Esophagus muscularis mucosa (tissue), 4 donors: ENCODE measurements at regions not wholly inside any gene's neighbourhood (a gene's known extent, or its start where the extent isn't known, plus 50 kb on each side); places are given as distances from the start of the nearest gene placed in this dataset.

Experiments used
- DNase-seq: peaks from one replicate; pipeline ENCODE4 v3.0.0-alpha.2; 2017; ENCODE audit errors: extremely low spot score
- H3K27ac ChIP-seq, 4 donors: fragments of 200-600 bp; sonication (generic); replicated peaks in 1 of 4; 1 replicate in 3 of 4; 2 replicates in 1 of 4; pipeline ENCODE4 v1.5.1; 2016 to 2019; ENCODE audit warnings: mild to moderate bottlenecking in 1 of 4
- H3K27me3 ChIP-seq, 4 donors: fragments of 200-600 bp; sonication (generic); one replicate each; pipeline versions ENCODE4 v1.5.1 to v1.6.0; 2016 to 2019
- H3K36me3 ChIP-seq, 4 donors: fragments of 200-600 bp; sonication (generic); one replicate each; pipeline ENCODE4 v1.5.1; 2016 to 2019
- H3K4me1 ChIP-seq, 4 donors: fragments of 200-600 bp; sonication (generic); one replicate each; pipeline ENCODE4 v1.5.1; 2016 to 2019
- H3K4me3 ChIP-seq, 4 donors: fragments of 200-600 bp; sonication (generic); 1 replicate in 2 of 4; 2 replicates in 2 of 4; pipeline ENCODE4 v1.5.1; 2016 to 2019; ENCODE audit warnings: mild to moderate bottlenecking in 4 of 4, moderate library complexity in 1 of 4
- H3K9me3 ChIP-seq, 4 donors: fragments of 200-600 bp; sonication (generic); 1 replicate in 3 of 4; 2 replicates in 1 of 4; pipeline ENCODE4 v1.5.1; 2016 to 2019
- EP300 ChIP-seq: sonication (generic); formaldehyde crosslinking; IDR thresholded peaks from one replicate; pipeline ENCODE4 v1.6.1; 2017; ENCODE audit warnings: antibody characterized with exemption
- POLR2A ChIP-seq: fragments of 450-650 bp; IDR thresholded peaks from one replicate; pipeline ENCODE4 v1.6.1; 2017; ENCODE audit warnings: antibody characterized with exemption, moderate library complexity, mild to moderate bottlenecking, low read depth
- POLR2AphosphoS5 ChIP-seq, 2 donors: sonication (generic); formaldehyde crosslinking; IDR thresholded peaks; one replicate each; pipeline ENCODE4 v1.6.1; 2017; ENCODE audit warnings: antibody characterized with exemption in 2 of 2
- WGBS: methylation state at CpG from one replicate; pipeline ENCODE4 v1.1.5; 2018; 5-methylcytosine and 5-hydroxymethylcytosine counted together
- intact Hi-C: fragments of 100-400 bp; cut with DNase I; formaldehyde crosslinking; loops from one replicate; pipeline ENCODE4 v1.15.1; 2023
- TF ChIP-seq, protein P1 (sequence below), 3 experiments: fragments of 200-600 bp in 2 of 3; fragments of 450-650 bp in 1 of 3; sonication (generic) in 2 of 3; IDR thresholded peaks; one replicate each; pipeline ENCODE4 v1.5.1; 2017 to 2019; ENCODE audit warnings: antibody characterized with exemption in 3 of 3, mild to moderate bottlenecking in 2 of 3, moderate library complexity in 1 of 3

DNA sequence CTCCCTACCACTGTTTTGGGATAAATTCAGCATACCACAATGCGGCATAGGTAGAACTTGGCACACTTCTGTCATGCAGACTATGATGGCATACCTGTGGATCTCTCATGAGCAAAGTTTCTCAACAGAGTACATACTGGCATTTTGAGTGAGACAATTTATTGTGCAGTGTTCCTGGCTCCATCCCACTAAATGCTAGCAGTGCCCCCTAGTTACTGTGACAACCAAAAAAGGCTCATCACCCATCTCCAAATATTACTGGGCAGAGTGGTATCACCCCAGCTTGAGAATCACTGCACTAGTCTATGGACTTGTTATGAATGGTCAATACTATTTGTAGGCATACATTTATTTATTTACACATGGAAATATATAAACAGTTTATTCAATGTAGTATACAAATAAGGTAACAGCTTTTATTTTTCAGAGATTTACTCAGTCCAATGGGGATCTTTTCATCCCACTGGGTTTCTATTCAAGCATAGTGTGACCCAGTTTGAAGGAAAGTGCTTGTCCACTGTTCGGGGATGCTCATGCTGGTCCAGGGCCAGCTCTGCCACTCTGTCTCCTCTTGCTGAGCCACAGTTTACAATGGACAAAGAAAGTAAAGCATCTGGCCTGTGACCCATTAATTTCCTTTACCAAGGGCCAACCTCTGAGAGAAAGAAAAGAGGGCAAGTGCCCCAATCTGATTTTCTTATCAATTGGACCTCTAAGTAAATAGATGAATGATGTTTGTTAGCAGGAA is 81.0 kb upstream of the IL2 start:
- intact Hi-C loops, result no loop called here
- Histone ChIP-seq H3K4me1 (no peaks in the 10 kb centered on the region), H3K36me3 (no peaks in the 10 kb centered on the region), H3K27me3 (no peaks in the 10 kb centered on the region), H3K4me3 (no peak overlapping the region), H3K9me3 (peaks cover 0 to 8% (median 0%) of the 10 kb centered on the region in 4 donors), H3K27ac (no peak overlapping the region)
- peak; percentile 86 for DNase-seq
- WGBS, result 90% methylated on average over 2 of the region's 2 CpGs
- TF ChIP-seq POLR2A (no peak), POLR2AphosphoS5 (IDR thresholded peaks at IDR 0.05) (no peak), EP300 (no peak)
- TF ChIP-seq, protein P1, sequence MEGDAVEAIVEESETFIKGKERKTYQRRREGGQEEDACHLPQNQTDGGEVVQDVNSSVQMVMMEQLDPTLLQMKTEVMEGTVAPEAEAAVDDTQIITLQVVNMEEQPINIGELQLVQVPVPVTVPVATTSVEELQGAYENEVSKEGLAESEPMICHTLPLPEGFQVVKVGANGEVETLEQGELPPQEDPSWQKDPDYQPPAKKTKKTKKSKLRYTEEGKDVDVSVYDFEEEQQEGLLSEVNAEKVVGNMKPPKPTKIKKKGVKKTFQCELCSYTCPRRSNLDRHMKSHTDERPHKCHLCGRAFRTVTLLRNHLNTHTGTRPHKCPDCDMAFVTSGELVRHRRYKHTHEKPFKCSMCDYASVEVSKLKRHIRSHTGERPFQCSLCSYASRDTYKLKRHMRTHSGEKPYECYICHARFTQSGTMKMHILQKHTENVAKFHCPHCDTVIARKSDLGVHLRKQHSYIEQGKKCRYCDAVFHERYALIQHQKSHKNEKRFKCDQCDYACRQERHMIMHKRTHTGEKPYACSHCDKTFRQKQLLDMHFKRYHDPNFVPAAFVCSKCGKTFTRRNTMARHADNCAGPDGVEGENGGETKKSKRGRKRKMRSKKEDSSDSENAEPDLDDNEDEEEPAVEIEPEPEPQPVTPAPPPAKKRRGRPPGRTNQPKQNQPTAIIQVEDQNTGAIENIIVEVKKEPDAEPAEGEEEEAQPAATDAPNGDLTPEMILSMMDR (IDR thresholded peaks at IDR 0.05), result no peak

GRCh38 chr4:122536001-122536400 is 79.5 kb upstream of the IL2 start:
- H3K36me3 ChIP-seq, result no peaks in the 10 kb centered on the region
- H3K27me3 ChIP-seq, result no peaks in the 10 kb centered on the region
- intact Hi-C loops, result no loop called here
- no peak overlapping the region for H3K27ac ChIP-seq
- no peaks in the 10 kb centered on the region for H3K4me1 ChIP-seq
- no peak overlapping the region for H3K4me3 ChIP-seq
- TF ChIP-seq POLR2AphosphoS5 (IDR thresholded peaks at IDR 0.05) (no peak), POLR2A (no peak), EP300 (no peak)
- TF ChIP-seq, protein P1 (IDR thresholded peaks at IDR 0.05), result no peak
- WGBS, result 83% methylated on average over 1 of the region's 1 CpG
- DNase-seq, result no peak
- no peaks in the 10 kb centered on the region for H3K9me3 ChIP-seq

- H3K27me3 ChIP-seq, result no peaks in the 10 kb centered on the region
- no peaks in the 10 kb centered on the region for H3K36me3 ChIP-seq
- no peak for DNase-seq
- no peak overlapping the region for H3K27ac ChIP-seq
- no peaks in the 10 kb centered on the region for H3K9me3 ChIP-seq
- no peak overlapping the region for H3K4me3 ChIP-seq
- TF ChIP-seq POLR2AphosphoS5 (IDR thresholded peaks at IDR 0.05) (no peak), POLR2A (no peak), EP300 (no peak)
- TF ChIP-seq, protein P1 (IDR thresholded peaks at IDR 0.05), result no peak
- intact Hi-C loops, result no loop called here
- no peaks in the 10 kb centered on the region for H3K4me1 ChIP-seq
Observed at GRCh38 chr4:122534776-122535175, 78.3 kb upstream of the IL2 start.

DNA sequence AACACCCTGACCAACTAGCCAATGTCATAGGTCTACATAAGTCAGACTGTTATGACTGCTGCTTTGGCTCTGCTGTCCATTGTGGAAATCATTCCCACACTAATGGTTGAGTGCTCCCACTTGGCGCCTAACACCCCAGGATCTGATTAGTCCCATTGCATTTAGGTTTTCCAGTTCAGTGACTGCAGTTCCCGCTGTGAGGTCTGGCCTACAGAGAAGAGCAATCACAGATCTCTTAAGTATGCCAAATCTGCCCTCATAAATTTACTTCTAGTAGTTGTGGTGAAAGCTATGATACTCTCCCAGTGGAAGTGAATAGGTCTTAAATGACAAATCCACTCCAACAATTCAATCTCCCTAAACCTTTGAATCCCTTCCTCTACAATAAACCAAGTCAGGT is 77.3 kb upstream of the IL2 start:
- no peak for DNase-seq
- intact Hi-C loops, result no loop called here
- 96% methylated on average over 2 of the region's 2 CpGs for WGBS
- no peak for TF ChIP-seq POLR2A
- TF ChIP-seq, protein P1 (IDR thresholded peaks at IDR 0.05), result no peak
- TF ChIP-seq EP300, result no peak
- no peak for TF ChIP-seq POLR2AphosphoS5 (IDR thresholded peaks at IDR 0.05)
- Histone ChIP-seq H3K4me3 (no peak overlapping the region), H3K27ac (no peak overlapping the region), H3K27me3 (no peaks in the 10 kb centered on the region), H3K4me1 (no peaks in the 10 kb centered on the region), H3K9me3 (no peaks in the 10 kb centered on the region), H3K36me3 (no peaks in the 10 kb centered on the region)

DNA sequence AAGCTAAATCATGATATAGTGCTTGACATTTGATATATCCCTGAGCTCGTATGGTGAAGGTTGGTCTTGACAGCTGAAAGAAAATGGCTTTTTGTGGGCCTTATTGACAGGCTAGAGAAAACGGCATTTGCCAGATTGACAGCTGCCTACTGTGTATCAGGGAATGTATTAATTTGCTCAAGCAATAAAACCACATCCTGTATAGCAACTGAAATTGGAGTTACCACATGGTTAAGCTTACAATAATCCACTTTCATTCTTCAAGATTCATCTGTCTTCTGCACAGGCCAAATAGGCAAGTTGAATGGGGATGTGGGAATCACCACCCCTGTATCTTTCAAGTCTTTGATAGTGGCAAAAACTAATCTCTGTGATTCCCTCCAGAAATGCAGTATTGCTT is 76.2 kb upstream of the IL2 start:
- no peak overlapping the region for H3K4me3 ChIP-seq
- no peak overlapping the region for H3K27ac ChIP-seq
- no peak for DNase-seq
- no peaks in the 10 kb centered on the region for H3K27me3 ChIP-seq
- no peak for TF ChIP-seq POLR2AphosphoS5 (IDR thresholded peaks at IDR 0.05)
- no peaks in the 10 kb centered on the region for H3K4me1 ChIP-seq
- WGBS, result 76% methylated on average over 2 of the region's 2 CpGs
- intact Hi-C loops, result no loop called here
- H3K36me3 ChIP-seq, result no peaks in the 10 kb centered on the region
- H3K9me3 ChIP-seq, result no peaks in the 10 kb centered on the region
